ENCODE measurements at regions not wholly inside any gene's neighbourhood (a gene's known extent, or its start where the extent isn't known, plus 50 kb on each side); places are given as distances from the start of the nearest gene placed in this dataset.

GRCh38 chrX:97842468-97843199 lies 958.9 kb downstream of the RPA4 start:
- H3K9me3 ChIP-seq: no peaks in the 10 kb centered on the region
- no peak for DNase-seq
- Mint-ChIP-seq H3K4me3 (no peak overlapping the region), H3K27me3 (peaks cover 0 to 6% of the 10 kb centered on the region in 2 donors), H3K27ac (no peak overlapping the region), H3K4me1 (no peaks in the 10 kb centered on the region), H3K36me3 (no peaks in the 10 kb centered on the region), H3K9me3 (peaks cover 0 to 7% (median 6%) of the 10 kb centered on the region in 3 donors)
- no peaks in the 10 kb centered on the region for H3K4me1 ChIP-seq (ENCODE audit: control insufficient read depth in 1 of 2, extremely low read depth in 1 of 2, insufficient read depth in 2 of 2, low read length in 2 of 2)
- H3K36me3 ChIP-seq (ENCODE audit: control insufficient read depth in 2 of 2, extremely low read depth in 1 of 2, insufficient read depth in 1 of 2, low read length in 1 of 2): no peaks in the 10 kb centered on the region
- WGBS (ENCODE audit: insufficient coverage): 95% methylated on average over 22 of the region's 35 CpGs
- no peaks in the 10 kb centered on the region for H3K27me3 ChIP-seq (replicated peaks in 1 of 2; ENCODE audit: control insufficient read depth in 2 of 2, extremely low read depth in 1 of 2, insufficient read depth in 2 of 2, low read length in 1 of 2)
- POLR2A ChIA-PET: no interaction called here
- CTCF ChIA-PET: no interaction called here
- H3K4me3 ChIP-seq (ENCODE audit: control insufficient read depth in 1 of 2, extremely low read depth in 1 of 2, low read length in 1 of 2): no peak overlapping the region
- H3K27ac ChIP-seq (ENCODE audit: low read length): no peak overlapping the region
- ATAC-seq (replicated peaks in 1 of 4): no peak

GRCh38 chrX:97843200-97843811 lies 959.6 kb downstream of the RPA4 start:
- POLR2A ChIA-PET: no interaction called here
- no peak for ATAC-seq (replicated peaks in 1 of 4)

GRCh38 chrX:97844161-97844560 lies 960.5 kb downstream of the RPA4 start:
- DNase-seq (no peak), ATAC-seq (replicated peaks in 1 of 4) (no peak)
- H3K4me1 ChIP-seq (ENCODE audit: control insufficient read depth in 1 of 2, extremely low read depth in 1 of 2, insufficient read depth in 2 of 2, low read length in 2 of 2): no peaks in the 10 kb centered on the region
- ChIA-PET CTCF (no interaction called here), POLR2A (no interaction called here)
- H3K36me3 Mint-ChIP-seq: no peaks in the 10 kb centered on the region
- H3K27me3 ChIP-seq (replicated peaks in 1 of 2; ENCODE audit: control insufficient read depth in 2 of 2, extremely low read depth in 1 of 2, insufficient read depth in 2 of 2, low read length in 1 of 2): no peaks in the 10 kb centered on the region
- H3K4me3 Mint-ChIP-seq: no peak overlapping the region
- H3K27me3 Mint-ChIP-seq: no peaks in the 10 kb centered on the region
- H3K4me1 Mint-ChIP-seq: no peaks in the 10 kb centered on the region
- peaks cover 1 to 7% (median 6%) of the 10 kb centered on the region in 3 donors for H3K9me3 Mint-ChIP-seq
- WGBS (ENCODE audit: insufficient coverage): 96% methylated on average over 8 of the region's 18 CpGs
- H3K27ac ChIP-seq (ENCODE audit: low read length): no peak overlapping the region
- no peak overlapping the region for H3K27ac Mint-ChIP-seq
- no peaks in the 10 kb centered on the region for H3K36me3 ChIP-seq (ENCODE audit: control insufficient read depth in 2 of 2, extremely low read depth in 1 of 2, insufficient read depth in 1 of 2, low read length in 1 of 2)
- H3K9me3 ChIP-seq: no peaks in the 10 kb centered on the region
- H3K4me3 ChIP-seq (ENCODE audit: control insufficient read depth in 1 of 2, extremely low read depth in 1 of 2, low read length in 1 of 2): no peak overlapping the region

More at GRCh38 chrX:97843200-97843811, 959.6 kb downstream of the RPA4 start:
- H3K4me3 ChIP-seq (ENCODE audit: control insufficient read depth in 1 of 2, extremely low read depth in 1 of 2, low read length in 1 of 2): no peak overlapping the region
- H3K27me3 Mint-ChIP-seq: no peaks in the 10 kb centered on the region
- H3K36me3 Mint-ChIP-seq: no peaks in the 10 kb centered on the region
- H3K27ac ChIP-seq (ENCODE audit: low read length): no peak overlapping the region
- no peaks in the 10 kb centered on the region for H3K9me3 ChIP-seq
- CTCF ChIA-PET: no interaction called here
- H3K4me1 Mint-ChIP-seq: no peaks in the 10 kb centered on the region
- H3K36me3 ChIP-seq (ENCODE audit: control insufficient read depth in 2 of 2, extremely low read depth in 1 of 2, insufficient read depth in 1 of 2, low read length in 1 of 2): no peaks in the 10 kb centered on the region
- H3K4me3 Mint-ChIP-seq: no peak overlapping the region
- no peaks in the 10 kb centered on the region for H3K27me3 ChIP-seq (replicated peaks in 1 of 2; ENCODE audit: control insufficient read depth in 2 of 2, extremely low read depth in 1 of 2, insufficient read depth in 2 of 2, low read length in 1 of 2)
- H3K4me1 ChIP-seq (ENCODE audit: control insufficient read depth in 1 of 2, extremely low read depth in 1 of 2, insufficient read depth in 2 of 2, low read length in 2 of 2): no peaks in the 10 kb centered on the region
- WGBS (ENCODE audit: insufficient coverage): 99% methylated on average over 13 of the region's 30 CpGs
- no peak for DNase-seq
- no peak overlapping the region for H3K27ac Mint-ChIP-seq
- H3K9me3 Mint-ChIP-seq: peaks cover 0 to 7% (median 6%) of the 10 kb centered on the region in 3 donors

- no peak overlapping the region for H3K27ac Mint-ChIP-seq
- Histone ChIP-seq H3K36me3 (ENCODE audit: control insufficient read depth in 2 of 2, extremely low read depth in 1 of 2, insufficient read depth in 1 of 2, low read length in 1 of 2) (no peaks in the 10 kb centered on the region), H3K4me3 (ENCODE audit: control insufficient read depth in 1 of 2, extremely low read depth in 1 of 2, low read length in 1 of 2) (no peak overlapping the region), H3K4me1 (ENCODE audit: control insufficient read depth in 1 of 2, extremely low read depth in 1 of 2, insufficient read depth in 2 of 2, low read length in 2 of 2) (no peaks in the 10 kb centered on the region), H3K27ac (ENCODE audit: low read length) (no peak overlapping the region), H3K27me3 (replicated peaks in 1 of 2; ENCODE audit: control insufficient read depth in 2 of 2, extremely low read depth in 1 of 2, insufficient read depth in 2 of 2, low read length in 1 of 2) (no peaks in the 10 kb centered on the region), H3K9me3 (no peaks in the 10 kb centered on the region)
- H3K9me3 Mint-ChIP-seq: peaks cover 4 to 7% (median 6%) of the 10 kb centered on the region in 3 donors
- no peaks in the 10 kb centered on the region for H3K4me1 Mint-ChIP-seq
- no peak for ATAC-seq (replicated peaks in 1 of 4)
- no peak for DNase-seq
- H3K36me3 Mint-ChIP-seq: no peaks in the 10 kb centered on the region
- H3K4me3 Mint-ChIP-seq: no peak overlapping the region
- WGBS (ENCODE audit: insufficient coverage): 86% methylated on average over 8 of the region's 16 CpGs
- ChIA-PET CTCF (no interaction called here), POLR2A (no interaction called here)
- H3K27me3 Mint-ChIP-seq: no peaks in the 10 kb centered on the region
These were observed 961.2 kb downstream of the RPA4 start for GRCh38 chrX:97844943-97845342.

- H3K27ac ChIP-seq (ENCODE audit: low read length): no peak overlapping the region
- ATAC-seq (replicated peaks in 1 of 4): no peak
- WGBS (ENCODE audit: insufficient coverage): 100% methylated on average over 17 of the region's 18 CpGs
These were observed 961.7 kb downstream of the RPA4 start for GRCh38 chrX:97845451-97845850.

GRCh38 chrX:97846228-97846627 lies 962.5 kb downstream of the RPA4 start:
- Histone ChIP-seq H3K36me3 (ENCODE audit: control insufficient read depth in 2 of 2, extremely low read depth in 1 of 2, insufficient read depth in 1 of 2, low read length in 1 of 2) (no peaks in the 10 kb centered on the region), H3K4me3 (ENCODE audit: control insufficient read depth in 1 of 2, extremely low read depth in 1 of 2, low read length in 1 of 2) (no peak overlapping the region), H3K27ac (ENCODE audit: low read length) (no peak overlapping the region), H3K27me3 (replicated peaks in 1 of 2; ENCODE audit: control insufficient read depth in 2 of 2, extremely low read depth in 1 of 2, insufficient read depth in 2 of 2, low read length in 1 of 2) (no peaks in the 10 kb centered on the region), H3K9me3 (no peaks in the 10 kb centered on the region), H3K4me1 (ENCODE audit: control insufficient read depth in 1 of 2, extremely low read depth in 1 of 2, insufficient read depth in 2 of 2, low read length in 2 of 2) (no peaks in the 10 kb centered on the region)
- DNase-seq (no peak), ATAC-seq (replicated peaks in 1 of 4) (no peak)
- WGBS (ENCODE audit: insufficient coverage): 94% methylated on average over 9 of the region's 12 CpGs
- ChIA-PET CTCF (no interaction called here), POLR2A (no interaction called here)
- no peaks in the 10 kb centered on the region for H3K4me1 Mint-ChIP-seq
- no peaks in the 10 kb centered on the region for H3K36me3 Mint-ChIP-seq
- H3K27ac Mint-ChIP-seq: no peak overlapping the region
- no peaks in the 10 kb centered on the region for H3K27me3 Mint-ChIP-seq
- peaks cover 4 to 7% (median 6%) of the 10 kb centered on the region in 3 donors for H3K9me3 Mint-ChIP-seq
- H3K4me3 Mint-ChIP-seq: no peak overlapping the region

More at GRCh38 chrX:97845451-97845850, 961.7 kb downstream of the RPA4 start:
- no peaks in the 10 kb centered on the region for H3K4me1 ChIP-seq (ENCODE audit: control insufficient read depth in 1 of 2, extremely low read depth in 1 of 2, insufficient read depth in 2 of 2, low read length in 2 of 2)
- H3K9me3 ChIP-seq: no peaks in the 10 kb centered on the region
- Mint-ChIP-seq H3K27me3 (no peaks in the 10 kb centered on the region), H3K4me1 (no peaks in the 10 kb centered on the region), H3K36me3 (no peaks in the 10 kb centered on the region), H3K9me3 (peaks cover 4 to 7% (median 6%) of the 10 kb centered on the region in 3 donors), H3K27ac (no peak overlapping the region), H3K4me3 (no peak overlapping the region)
- no peaks in the 10 kb centered on the region for H3K27me3 ChIP-seq (replicated peaks in 1 of 2; ENCODE audit: control insufficient read depth in 2 of 2, extremely low read depth in 1 of 2, insufficient read depth in 2 of 2, low read length in 1 of 2)
- ChIA-PET CTCF (no interaction called here), POLR2A (no interaction called here)
- no peak overlapping the region for H3K4me3 ChIP-seq (ENCODE audit: control insufficient read depth in 1 of 2, extremely low read depth in 1 of 2, low read length in 1 of 2)
- H3K36me3 ChIP-seq (ENCODE audit: control insufficient read depth in 2 of 2, extremely low read depth in 1 of 2, insufficient read depth in 1 of 2, low read length in 1 of 2): no peaks in the 10 kb centered on the region
- no peak for DNase-seq

Measured in T-cell (primary cell).